Suprapubic skin (tissue), 4 donors: ENCODE measurements at regions not wholly inside any gene's neighbourhood (a gene's known extent, or its start where the extent isn't known, plus 50 kb on each side); places are given as distances from the start of the nearest gene placed in this dataset.

Source experiments
- DNase-seq, 2 donors: peaks; one replicate each; pipeline ENCODE4 v3.0.0-alpha.2; 2019; ENCODE audit warnings: low spot score in 2 of 2
- H3K27ac ChIP-seq: fragments of 200-600 bp; sonication (generic); one replicate; pipeline ENCODE4 v1.5.1; 2019
- H3K27me3 ChIP-seq: fragments of 200-600 bp; sonication (generic); one replicate; pipeline ENCODE4 v1.5.1; 2019
- H3K36me3 ChIP-seq: fragments of 200-600 bp; sonication (generic); one replicate; pipeline ENCODE4 v1.5.1; 2019
- H3K4me1 ChIP-seq: fragments of 200-600 bp; sonication (generic); one replicate; pipeline ENCODE4 v1.5.1; 2019
- H3K4me3 ChIP-seq: fragments of 200-600 bp; sonication (generic); one replicate; pipeline ENCODE4 v1.5.1; 2019; ENCODE audit warnings: mild to moderate bottlenecking
- H3K9me3 ChIP-seq: fragments of 200-600 bp; sonication (generic); one replicate; pipeline ENCODE4 v1.5.1; 2019
- EP300 ChIP-seq: sonication (generic); formaldehyde crosslinking; IDR thresholded peaks from one replicate; pipeline ENCODE4 v1.6.1; 2017; ENCODE audit warnings: antibody characterized with exemption
- POLR2A ChIP-seq, 2 donors: fragments of 450-650 bp; IDR thresholded peaks; one replicate each; pipeline ENCODE4 v1.6.1; 2017; ENCODE audit warnings: antibody characterized with exemption in 2 of 2, mild to moderate bottlenecking in 2 of 2, moderate library complexity in 2 of 2
- POLR2AphosphoS5 ChIP-seq, 3 donors: sonication (generic); formaldehyde crosslinking; IDR thresholded peaks; one replicate each; pipeline ENCODE4 v1.6.1; 2017; ENCODE audit warnings: antibody characterized with exemption in 3 of 3
- WGBS: methylation state at CpG from one replicate; pipeline ENCODE4 v1.1.5; 2018; 5-methylcytosine and 5-hydroxymethylcytosine counted together
- TF ChIP-seq, protein P1 (sequence below), 2 donors: fragments of 200-600 bp in 1 of 2; fragments of 450-650 bp in 1 of 2; sonication (generic) in 1 of 2; IDR thresholded peaks; one replicate each; pipeline ENCODE4 v1.5.1; 2016 to 2019; ENCODE audit warnings: antibody characterized with exemption in 2 of 2, mild to moderate bottlenecking in 1 of 2, moderate library complexity in 1 of 2

GRCh38 chr5:73278693-73279092 is 105.7 kb downstream of the TMEM174 start:
- TF ChIP-seq, protein P1, sequence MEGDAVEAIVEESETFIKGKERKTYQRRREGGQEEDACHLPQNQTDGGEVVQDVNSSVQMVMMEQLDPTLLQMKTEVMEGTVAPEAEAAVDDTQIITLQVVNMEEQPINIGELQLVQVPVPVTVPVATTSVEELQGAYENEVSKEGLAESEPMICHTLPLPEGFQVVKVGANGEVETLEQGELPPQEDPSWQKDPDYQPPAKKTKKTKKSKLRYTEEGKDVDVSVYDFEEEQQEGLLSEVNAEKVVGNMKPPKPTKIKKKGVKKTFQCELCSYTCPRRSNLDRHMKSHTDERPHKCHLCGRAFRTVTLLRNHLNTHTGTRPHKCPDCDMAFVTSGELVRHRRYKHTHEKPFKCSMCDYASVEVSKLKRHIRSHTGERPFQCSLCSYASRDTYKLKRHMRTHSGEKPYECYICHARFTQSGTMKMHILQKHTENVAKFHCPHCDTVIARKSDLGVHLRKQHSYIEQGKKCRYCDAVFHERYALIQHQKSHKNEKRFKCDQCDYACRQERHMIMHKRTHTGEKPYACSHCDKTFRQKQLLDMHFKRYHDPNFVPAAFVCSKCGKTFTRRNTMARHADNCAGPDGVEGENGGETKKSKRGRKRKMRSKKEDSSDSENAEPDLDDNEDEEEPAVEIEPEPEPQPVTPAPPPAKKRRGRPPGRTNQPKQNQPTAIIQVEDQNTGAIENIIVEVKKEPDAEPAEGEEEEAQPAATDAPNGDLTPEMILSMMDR (IDR thresholded peaks at IDR 0.05) = no peak
- DNase-seq = peak in 1 of 2 donors; percentile 87
- H3K36me3 ChIP-seq = no peaks in the 10 kb centered on the region
- H3K9me3 ChIP-seq = no peaks in the 10 kb centered on the region
- H3K27ac ChIP-seq = peak overlapping the region; percentile 72
- no peaks in the 10 kb centered on the region for H3K27me3 ChIP-seq
- H3K4me1 ChIP-seq = peaks cover 56% of the 10 kb centered on the region
- H3K4me3 ChIP-seq = no peak overlapping the region
- 64% methylated on average over 6 of the region's 6 CpGs for WGBS

DNA sequence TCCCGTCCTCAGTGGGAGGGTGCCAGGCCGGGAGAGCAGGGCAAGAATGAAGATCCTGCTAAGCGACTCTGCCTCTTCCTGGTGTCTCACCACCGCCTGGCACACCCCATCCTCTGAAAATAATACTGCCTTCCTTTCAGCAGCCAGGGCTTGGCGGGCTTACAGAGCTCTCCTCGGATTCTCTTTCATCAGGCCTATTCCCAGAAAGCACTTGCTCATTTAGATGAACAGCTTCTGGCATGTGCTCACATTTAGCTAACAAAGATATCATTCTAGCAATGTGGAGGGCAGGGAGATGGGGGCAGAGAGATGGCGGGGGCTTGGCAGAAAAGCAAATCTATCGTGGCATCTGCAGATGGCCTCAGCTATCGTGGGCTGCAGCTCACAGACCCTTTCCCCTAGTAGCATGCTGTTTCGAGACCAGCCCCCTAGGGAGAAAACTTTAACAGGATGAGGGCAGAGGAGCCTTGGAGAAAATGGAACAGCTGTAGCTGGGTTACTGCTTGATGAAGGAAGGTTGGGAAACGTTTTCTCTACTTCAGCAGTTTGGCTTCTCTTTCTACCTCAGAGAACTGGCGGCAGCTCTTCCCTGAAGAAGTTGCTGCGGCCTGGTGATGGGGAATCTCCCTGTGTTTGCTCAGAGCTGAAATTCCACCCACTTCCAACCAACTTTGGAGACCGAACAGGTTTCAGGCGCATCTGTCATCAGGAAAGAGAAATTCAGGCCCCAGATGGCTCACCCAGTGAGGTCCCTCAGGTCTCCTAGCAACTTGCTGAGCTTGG is 102.1 kb downstream of the TMEM174 start:
- Histone ChIP-seq H3K9me3 (no peaks in the 10 kb centered on the region), H3K4me3 (peak overlapping the region; percentile 10), H3K36me3 (no peaks in the 10 kb centered on the region), H3K27ac (peak overlapping the region; percentile 76), H3K27me3 (no peaks in the 10 kb centered on the region), H3K4me1 (peaks cover 28% of the 10 kb centered on the region)
- WGBS = 35% methylated on average over 15 of the region's 15 CpGs
- TF ChIP-seq, protein P1 (IDR thresholded peaks at IDR 0.05) = no peak
- TF ChIP-seq POLR2AphosphoS5 (IDR thresholded peaks at IDR 0.05) = no peak
- TF ChIP-seq POLR2A (IDR thresholded peaks at IDR 0.05) = no peak
- no peak for TF ChIP-seq EP300
- DNase-seq = peak in 1 of 2 donors; percentile 81

- no peak for DNase-seq
- TF ChIP-seq POLR2A (IDR thresholded peaks at IDR 0.05) (no peak), EP300 (no peak)
These were observed 101.1 kb downstream of the TMEM174 start for GRCh38 chr5:73274121-73274520.

GRCh38 chr5:73273379-73274050 is 100.5 kb downstream of the TMEM174 start:
- TF ChIP-seq EP300 (no peak), POLR2A (IDR thresholded peaks at IDR 0.05) (no peak), POLR2AphosphoS5 (IDR thresholded peaks at IDR 0.05) (no peak)
- TF ChIP-seq, protein P1 (IDR thresholded peaks at IDR 0.05) = no peak
- Histone ChIP-seq H3K4me3 (no peak overlapping the region), H3K4me1 (peaks cover 24% of the 10 kb centered on the region), H3K27ac (peak overlapping the region; percentile 76), H3K9me3 (no peaks in the 10 kb centered on the region), H3K36me3 (no peaks in the 10 kb centered on the region), H3K27me3 (no peaks in the 10 kb centered on the region)
- DNase-seq = no peak
- WGBS = 43% methylated on average over 6 of the region's 6 CpGs

More at GRCh38 chr5:73274121-73274520, 101.1 kb downstream of the TMEM174 start:
- H3K27me3 ChIP-seq = no peaks in the 10 kb centered on the region
- WGBS = 48% methylated on average over 3 of the region's 3 CpGs
- H3K27ac ChIP-seq = peak overlapping the region; percentile 76
- peaks cover 23% of the 10 kb centered on the region for H3K4me1 ChIP-seq
- H3K9me3 ChIP-seq = no peaks in the 10 kb centered on the region
- H3K4me3 ChIP-seq = peak overlapping the region; percentile 10
- H3K36me3 ChIP-seq = no peaks in the 10 kb centered on the region

DNA sequence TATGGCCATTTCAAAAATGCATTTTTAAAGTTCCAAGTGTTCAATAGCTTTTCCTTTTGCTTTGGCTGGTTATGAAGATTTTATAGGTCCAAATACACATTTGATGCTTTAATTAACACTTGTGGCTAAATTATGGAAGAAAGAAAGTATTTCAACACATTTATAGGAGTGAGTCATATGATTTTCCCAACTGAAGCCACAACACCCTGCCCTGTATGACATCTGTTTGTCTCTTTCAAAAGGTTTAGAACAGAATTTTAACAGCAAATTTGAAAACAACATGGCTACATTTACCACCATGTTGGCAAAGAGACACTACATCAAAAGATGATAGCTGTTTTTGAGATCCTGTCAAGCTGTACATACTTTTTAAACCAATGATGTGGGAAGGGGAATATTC is 99.4 kb downstream of the TMEM174 start:
- TF ChIP-seq EP300 = no peak
- no peak for TF ChIP-seq POLR2AphosphoS5 (IDR thresholded peaks at IDR 0.05)
- TF ChIP-seq, protein P1 (IDR thresholded peaks at IDR 0.05) = no peak
- no peak for TF ChIP-seq POLR2A (IDR thresholded peaks at IDR 0.05)
- H3K27me3 ChIP-seq = no peaks in the 10 kb centered on the region
- no peak for DNase-seq
- no peaks in the 10 kb centered on the region for H3K36me3 ChIP-seq
- no peaks in the 10 kb centered on the region for H3K9me3 ChIP-seq
- H3K27ac ChIP-seq = peak overlapping the region; percentile 11
- H3K4me1 ChIP-seq = peaks cover 26% of the 10 kb centered on the region
- no peak overlapping the region for H3K4me3 ChIP-seq
